Stomach (tissue), 4 donors: ENCODE measurements at regions not wholly inside any gene's neighbourhood (a gene's known extent, or its start where the extent isn't known, plus 50 kb on each side); places are given as distances from the start of the nearest gene placed in this dataset.

Experiments used
- CTCF ChIP-seq, 7 experiments: fragments of 450-650 bp in 4 of 7; fragments of 200-600 bp in 3 of 7; sonication (generic) in 3 of 7; IDR thresholded peaks; one replicate each; pipeline ENCODE4 v1.5.1; 2016 to 2019; ENCODE audit warnings: antibody characterized with exemption in 7 of 7, control low read depth in 2 of 7, mild to moderate bottlenecking in 1 of 7
- POLR2A ChIP-seq, 4 donors: fragments of 450-650 bp; IDR thresholded peaks; one replicate each; pipeline ENCODE4 v1.6.1; 2016; ENCODE audit warnings: antibody characterized with exemption in 4 of 4, control low read depth in 2 of 4, mild to moderate bottlenecking in 1 of 4, moderate library complexity in 1 of 4

DNA sequence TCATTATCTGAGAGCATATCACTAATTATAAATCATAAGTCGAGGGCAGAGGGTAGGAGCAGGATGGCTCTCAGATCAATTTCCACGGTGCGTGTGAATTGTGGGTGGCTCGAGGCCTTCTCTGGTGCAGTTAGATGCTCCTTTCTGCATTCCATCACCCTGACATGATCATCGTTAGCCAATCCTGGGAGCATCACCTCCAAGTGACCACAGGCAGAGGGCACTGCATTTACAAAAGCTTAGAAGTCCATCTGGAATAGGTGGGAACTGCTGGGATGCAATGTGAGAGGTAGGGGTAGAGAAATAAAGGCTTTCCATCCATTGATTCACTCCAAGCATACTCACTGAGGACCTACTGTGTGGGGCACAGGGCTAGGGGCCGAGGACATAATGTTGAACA is 538.2 kb upstream of the TBX3 start:
- TF ChIP-seq CTCF (IDR thresholded peaks at IDR 0.05) (no peak), POLR2A (IDR thresholded peaks at IDR 0.05) (no peak)
